GM18499 (cell line): ENCODE measurements at regions not wholly inside any gene's neighbourhood (a gene's known extent, or its start where the extent isn't known, plus 50 kb on each side); places are given as distances from the start of the nearest gene placed in this dataset.
"Not testable (repeated sequence)": the region's sequence is repeated elsewhere in the genome, so short reads cannot be mapped to it uniquely, and the experiment has no call there.

Experiments used
- ATAC-seq: cut with Tn5 transposase; IDR thresholded peaks from one replicate; pipeline ENCODE4 v1.9.1; 2021; ENCODE audit warnings: moderate number of reproducible peaks; ENCODE audit not compliant: insufficient read depth, unreplicated experiment

GRCh38 chr11:25602149-25602548, 729.8 kb upstream of the ANO3 start:
- ATAC-seq = no peak

GRCh38 chr11:25602959-25603358, 729.0 kb upstream of the ANO3 start:
- ATAC-seq = no peak

GRCh38 chr11:25612806-25613205, 719.1 kb upstream of the ANO3 start:
- ATAC-seq = no peak

- ATAC-seq = no peak
These were observed 718.5 kb upstream of the ANO3 start for GRCh38 chr11:25613451-25613850.

DNA sequence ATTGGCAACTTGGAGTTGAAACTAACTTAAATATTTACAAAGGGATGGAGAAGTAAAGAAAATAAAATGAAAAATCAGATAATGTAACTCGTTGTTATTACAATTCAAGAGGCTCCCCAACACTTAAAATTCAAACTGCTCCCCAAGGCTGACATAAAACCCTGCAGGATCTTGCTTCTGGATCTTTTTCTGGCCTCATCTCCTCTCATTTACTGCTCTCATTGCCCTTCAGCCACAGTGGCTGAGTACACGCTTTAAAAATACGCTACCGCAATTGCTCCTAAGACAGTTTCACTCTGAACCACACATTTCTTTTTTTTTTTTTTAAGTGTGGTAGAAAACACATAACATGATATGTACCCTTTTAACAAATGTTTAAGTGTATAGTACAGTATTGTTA, 718.1 kb upstream of the ANO3 start:
- ATAC-seq = no peak

DNA sequence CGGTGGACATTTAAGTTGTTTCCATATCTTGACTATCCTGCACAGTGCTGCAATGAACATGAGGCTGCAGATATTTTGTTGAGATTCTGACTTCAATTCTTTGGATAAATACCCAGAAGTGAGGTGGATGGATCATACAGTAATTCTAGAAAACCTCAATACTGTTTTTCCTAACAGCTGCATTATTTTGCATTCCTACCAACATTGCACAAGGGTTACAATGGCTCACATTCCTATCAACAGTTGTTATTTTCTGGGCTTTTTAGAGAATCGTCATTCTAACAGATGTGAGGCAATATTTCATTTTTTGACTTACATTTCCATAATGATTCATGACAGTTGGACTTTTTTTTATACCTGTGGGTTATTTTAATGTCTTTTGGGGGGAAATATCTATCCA, 716.9 kb upstream of the ANO3 start:
- no peak for ATAC-seq

GRCh38 chr11:25615841-25616240, 716.1 kb upstream of the ANO3 start:
- no peak for ATAC-seq

- ATAC-seq = no peak
These were observed 706.8 kb upstream of the ANO3 start for GRCh38 chr11:25625094-25625493.

- ATAC-seq = no peak
These were observed 703.9 kb upstream of the ANO3 start for GRCh38 chr11:25628030-25628429.

- ATAC-seq = no peak
These were observed 698.7 kb upstream of the ANO3 start for GRCh38 chr11:25633230-25633629.

DNA sequence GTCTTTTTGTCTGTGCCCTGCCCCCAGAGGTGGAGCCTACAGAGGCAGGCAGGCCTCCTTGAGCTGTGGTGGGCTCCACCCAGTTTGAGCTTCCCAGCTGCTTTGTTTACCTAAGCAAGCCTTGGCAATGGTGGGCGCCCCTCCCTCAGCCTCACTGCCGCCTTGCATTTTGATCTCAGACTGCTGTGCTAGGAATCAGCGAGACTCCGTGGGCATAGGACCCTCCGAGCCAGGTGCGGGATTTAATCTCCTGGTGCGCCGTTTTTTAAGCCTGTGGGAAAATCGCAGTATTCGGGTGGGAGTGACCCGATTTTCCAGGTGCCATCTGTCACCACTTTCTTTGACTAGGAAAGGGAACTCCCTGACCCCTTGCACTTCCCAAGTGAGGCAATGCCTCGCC, 682.7 kb upstream of the ANO3 start:
- not testable (repeated sequence) for ATAC-seq

DNA sequence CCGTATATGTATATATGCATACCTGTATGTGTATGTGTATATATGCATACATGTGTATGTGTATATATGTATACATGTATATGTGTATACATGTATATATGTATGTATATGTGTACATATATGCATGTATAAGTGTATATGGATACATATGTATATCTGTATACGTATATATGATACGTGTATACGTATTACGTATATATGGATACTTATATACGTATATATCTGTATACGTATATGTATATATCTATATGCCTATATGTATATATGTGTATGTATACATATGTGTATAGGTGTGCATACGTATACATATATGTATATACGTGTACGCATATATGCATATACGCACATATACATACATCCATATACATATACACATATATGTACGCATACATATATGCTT, 681.6 kb upstream of the ANO3 start:
- no peak for ATAC-seq

DNA sequence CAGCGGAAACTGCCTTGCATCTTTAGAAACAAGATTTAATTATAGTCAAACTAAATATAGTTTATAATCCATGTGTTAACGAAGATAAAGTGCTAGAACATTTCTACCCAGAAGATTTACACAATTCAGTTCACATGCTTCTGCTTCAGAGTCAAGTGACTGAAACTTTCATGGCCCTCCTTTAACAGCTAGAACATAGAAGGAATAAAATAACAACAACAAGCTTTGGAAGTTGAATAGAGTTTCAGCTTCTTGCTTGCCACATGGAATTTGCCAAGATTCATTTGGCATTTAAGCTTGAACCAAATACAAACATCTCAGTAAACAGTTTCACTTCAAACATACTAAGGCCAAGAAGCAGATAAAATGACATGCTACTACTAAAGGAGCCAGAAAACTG, 676.3 kb upstream of the ANO3 start:
- no peak for ATAC-seq

DNA sequence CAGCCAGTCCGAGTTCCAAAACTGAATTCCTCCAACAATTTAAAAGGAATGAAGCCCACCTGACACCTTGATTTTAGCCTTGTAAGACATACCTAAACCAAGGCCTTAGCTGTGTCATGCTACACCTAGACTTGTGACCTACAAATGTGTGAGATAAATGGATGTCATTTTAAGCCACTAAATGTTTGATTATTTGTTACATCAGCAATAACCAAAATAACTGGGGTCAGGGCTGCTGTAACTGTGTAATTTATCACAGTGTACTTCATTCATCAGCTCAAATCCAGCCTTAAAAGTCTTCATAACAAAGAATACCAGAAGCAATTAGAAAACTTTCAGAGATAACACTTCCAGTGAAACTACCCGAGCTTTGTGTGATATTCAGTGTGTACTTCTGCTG, 673.0 kb upstream of the ANO3 start:
- ATAC-seq = no peak

- no peak for ATAC-seq
These were observed 672.2 kb upstream of the ANO3 start for GRCh38 chr11:25659706-25660105.

DNA sequence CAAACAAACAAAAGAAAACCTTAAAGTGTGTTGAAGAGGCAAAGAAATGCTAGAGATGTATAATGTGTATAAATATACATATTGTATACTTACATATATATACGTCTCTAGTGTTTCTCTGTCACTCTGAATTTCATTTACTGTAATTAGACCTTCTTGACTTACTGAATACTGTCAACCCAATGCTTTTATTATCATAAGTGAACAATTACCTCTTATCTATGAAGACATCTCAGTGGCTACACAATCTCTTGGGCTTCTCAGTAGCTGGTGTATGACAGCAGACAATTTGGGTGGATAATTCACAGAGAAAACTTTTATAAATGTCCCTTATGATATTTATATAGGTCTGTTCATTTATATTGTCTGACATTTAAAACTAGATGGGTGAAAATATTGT, 664.1 kb upstream of the ANO3 start:
- ATAC-seq = no peak

GRCh38 chr11:25691959-25692358, 640.0 kb upstream of the ANO3 start:
- ATAC-seq = no peak

GRCh38 chr11:25702417-25702816, 629.5 kb upstream of the ANO3 start:
- ATAC-seq = no peak

DNA sequence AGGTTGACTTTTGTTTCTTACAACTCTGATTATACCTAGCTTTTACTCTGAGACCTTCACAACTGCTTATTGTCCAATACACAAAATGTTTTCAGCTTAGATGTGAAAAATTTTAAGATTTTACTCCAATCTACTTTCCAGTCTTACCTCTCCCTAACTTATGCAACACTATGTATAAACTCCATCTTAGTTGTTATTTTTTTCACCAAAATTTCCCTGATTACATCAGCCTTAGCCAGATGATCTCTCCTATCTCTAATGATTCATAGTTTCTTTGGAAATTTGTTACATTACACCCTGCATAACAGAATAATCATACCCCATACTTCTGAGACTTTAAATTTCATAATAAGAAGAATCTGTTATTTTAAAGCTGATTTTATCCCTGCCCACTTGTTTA, 621.0 kb upstream of the ANO3 start:
- ATAC-seq = no peak

GRCh38 chr11:25727944-25728343, 604.0 kb upstream of the ANO3 start:
- no peak for ATAC-seq

DNA sequence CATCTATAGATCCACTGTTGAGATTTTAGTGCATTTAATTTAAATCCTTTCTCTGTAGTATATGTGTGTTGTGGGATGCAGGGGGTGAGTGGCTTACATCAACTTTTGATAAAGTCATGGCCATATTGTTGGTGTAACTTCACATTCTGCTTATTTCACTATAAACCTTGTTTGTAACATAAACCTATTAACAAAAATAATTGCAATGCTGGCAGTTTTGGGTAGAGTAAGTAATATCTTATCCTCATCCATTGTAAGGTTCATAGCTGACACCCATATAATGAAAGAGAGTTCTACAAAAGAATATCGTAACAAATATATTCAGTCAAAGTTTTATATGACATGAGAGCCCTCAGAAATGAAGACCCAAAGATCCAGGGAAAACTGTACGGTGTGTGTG, 601.7 kb upstream of the ANO3 start:
- no peak for ATAC-seq

DNA sequence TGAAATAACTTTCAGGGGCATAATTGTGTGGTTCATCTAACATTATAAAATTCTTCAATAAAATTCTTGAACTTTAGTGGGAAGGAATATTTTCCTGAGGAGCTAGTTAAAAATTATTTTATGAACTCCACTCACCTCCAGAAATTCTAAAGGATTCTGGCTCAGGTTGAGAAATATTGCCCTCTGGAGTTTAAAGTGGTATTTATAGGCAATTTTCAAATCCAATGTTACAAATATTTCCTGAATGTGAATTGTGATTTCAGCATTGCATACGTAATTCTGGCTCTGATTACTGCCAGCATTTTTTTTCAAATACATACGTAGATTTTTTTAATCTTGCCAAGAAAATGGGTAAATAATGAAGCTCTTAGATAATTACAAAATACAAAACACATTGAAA, 598.2 kb upstream of the ANO3 start:
- no peak for ATAC-seq

- no peak for ATAC-seq
These were observed 597.2 kb upstream of the ANO3 start for GRCh38 chr11:25734591-25735211.
